ENCODE measurements at regions not wholly inside any gene's neighbourhood (a gene's known extent, or its start where the extent isn't known, plus 50 kb on each side); places are given as distances from the start of the nearest gene placed in this dataset.

DNA sequence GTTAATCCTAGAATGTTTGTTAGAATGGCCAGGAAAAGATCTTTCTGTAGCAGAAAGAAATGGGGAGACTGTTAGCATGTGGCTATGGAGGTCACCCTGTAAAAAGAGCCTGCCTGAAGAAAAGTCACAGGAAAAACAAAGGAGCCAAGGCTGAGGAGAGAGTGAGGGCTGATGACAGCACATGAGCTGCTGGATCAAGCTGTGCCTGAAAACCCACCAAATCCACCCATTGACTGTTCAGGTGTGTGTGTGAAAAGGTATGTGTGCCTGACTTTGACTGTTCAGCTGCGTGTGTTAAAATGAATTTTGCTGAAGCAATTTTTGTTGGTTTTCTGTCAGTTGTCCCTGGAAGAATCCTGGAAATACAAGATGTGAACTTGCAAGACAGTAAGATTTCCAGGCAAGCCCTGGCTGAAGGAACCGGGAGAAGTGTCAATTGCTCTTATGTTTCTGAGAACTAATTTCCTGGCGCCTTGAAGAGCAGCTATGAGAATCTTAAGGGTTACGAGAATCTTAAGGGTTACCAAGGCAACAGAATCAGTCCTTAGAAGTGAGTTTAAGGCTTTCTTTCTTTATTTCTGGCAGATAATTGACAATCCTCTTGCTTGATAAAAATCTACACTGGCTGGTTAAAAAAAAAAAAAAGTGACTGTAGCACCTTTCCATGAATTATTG is 73.0 kb upstream of the LGALSL start:
- POLR2A ChIA-PET, result no interaction called here
- no peak for ATAC-seq (ENCODE audit: low read depth)
- Mint-ChIP-seq H3K9me3 (ENCODE audit: insufficient read depth) (no peaks in the 10 kb centered on the region), H3K27me3 (peaks cover 10% of the 10 kb centered on the region), H3K4me3 (no peak overlapping the region), H3K4me1 (no peaks in the 10 kb centered on the region), H3K27ac (no peak overlapping the region)
- Histone ChIP-seq H3K4me3 (ENCODE audit: control extremely low read depth in 1 of 5, extremely low read depth in 1 of 5, insufficient read depth in 1 of 5, low read depth in 2 of 5, low read length in 4 of 5) (no peak overlapping the region), H3K27ac (ENCODE audit: low read length in 2 of 2) (no peak overlapping the region), H3K4me2 (replicated peaks; ENCODE audit: low read depth, low read length, poor library complexity, severe bottlenecking) (no peak overlapping the region), H3K9me3 (ENCODE audit: control extremely low read depth in 1 of 3, control insufficient read depth in 2 of 3, insufficient read depth in 1 of 3, low read length in 2 of 3) (peaks cover 0 to 4% (median 0%) of the 10 kb centered on the region in 3 donors), H3K79me2 (ENCODE audit: control insufficient read depth, insufficient read depth, low read length) (no peaks in the 10 kb centered on the region), H3K27me3 (replicated peaks in 1 of 4; ENCODE audit: control extremely low read depth in 1 of 4, control insufficient read depth in 3 of 4, insufficient read depth in 4 of 4, low read length in 3 of 4) (no peaks in the 10 kb centered on the region), H2AFZ (ENCODE audit: insufficient read depth, low read depth, low read length, poor library complexity, severe bottlenecking) (no peak overlapping the region), H3K4me1 (ENCODE audit: control insufficient read depth in 2 of 2, insufficient read depth in 2 of 2, low read length in 2 of 2) (no peaks in the 10 kb centered on the region), H3K9ac (ENCODE audit: low read length) (no peak overlapping the region), H3K36me3 (replicated peaks in 1 of 2; ENCODE audit: control extremely low read depth in 1 of 2, control insufficient read depth in 1 of 2, extremely low read depth in 1 of 2, insufficient read depth in 2 of 2, low read length in 1 of 2) (no peaks in the 10 kb centered on the region), H4K20me1 (ENCODE audit: control insufficient read depth, insufficient read depth, low read length, poor library complexity, severe bottlenecking) (no peaks in the 10 kb centered on the region)
- TF ChIP-seq CTCF (IDR thresholded peaks at IDR 0.05), result no peak
- TF ChIP-seq EZH2 (IDR thresholded peaks at IDR 0.05; ENCODE audit: borderline replicate concordance, insufficient read depth, low read depth, low read length, poor library complexity, severe bottlenecking), result no peak
- 83% methylated on average over 4 of the region's 4 CpGs for WGBS (ENCODE audit: insufficient coverage)
- CTCF ChIA-PET, result interaction anchor here (1.2 kb wide), 1 partner anchor 107 kb away, joined by 3 read pairs; no protein-coding TSS in a partner anchor
- intact Hi-C loops (cut with micrococcal nuclease), result no loop called here
- DNase-seq, result no peak

GRCh38 chr2:64383016-64383591 is 70.9 kb upstream of the LGALSL start:
- H3K4me1 Mint-ChIP-seq, result no peaks in the 10 kb centered on the region
- Histone ChIP-seq H3K4me2 (replicated peaks; ENCODE audit: low read depth, low read length, poor library complexity, severe bottlenecking) (no peak overlapping the region), H3K9me3 (ENCODE audit: control extremely low read depth in 1 of 3, control insufficient read depth in 2 of 3, insufficient read depth in 1 of 3, low read length in 2 of 3) (peaks cover 0 to 3% (median 0%) of the 10 kb centered on the region in 3 donors), H4K20me1 (ENCODE audit: control insufficient read depth, insufficient read depth, low read length, poor library complexity, severe bottlenecking) (no peaks in the 10 kb centered on the region), H3K27ac (ENCODE audit: low read length in 2 of 2) (no peak overlapping the region), H3K4me3 (ENCODE audit: control extremely low read depth in 1 of 5, extremely low read depth in 1 of 5, insufficient read depth in 1 of 5, low read depth in 2 of 5, low read length in 4 of 5) (no peak overlapping the region), H3K36me3 (replicated peaks in 1 of 2; ENCODE audit: control extremely low read depth in 1 of 2, control insufficient read depth in 1 of 2, extremely low read depth in 1 of 2, insufficient read depth in 2 of 2, low read length in 1 of 2) (no peaks in the 10 kb centered on the region), H3K4me1 (ENCODE audit: control insufficient read depth in 2 of 2, insufficient read depth in 2 of 2, low read length in 2 of 2) (no peaks in the 10 kb centered on the region), H2AFZ (ENCODE audit: insufficient read depth, low read depth, low read length, poor library complexity, severe bottlenecking) (no peak overlapping the region), H3K27me3 (replicated peaks in 1 of 4; ENCODE audit: control extremely low read depth in 1 of 4, control insufficient read depth in 3 of 4, insufficient read depth in 4 of 4, low read length in 3 of 4) (no peaks in the 10 kb centered on the region), H3K79me2 (ENCODE audit: control insufficient read depth, insufficient read depth, low read length) (no peaks in the 10 kb centered on the region), H3K9ac (ENCODE audit: low read length) (no peak overlapping the region)
- no peak for TF ChIP-seq CTCF (IDR thresholded peaks at IDR 0.05)
- no peak for TF ChIP-seq EZH2 (IDR thresholded peaks at IDR 0.05; ENCODE audit: borderline replicate concordance, insufficient read depth, low read depth, low read length, poor library complexity, severe bottlenecking)
- ChIA-PET POLR2A (no interaction called here), CTCF (no interaction called here)
- DNase-seq (no peak), ATAC-seq (ENCODE audit: low read depth) (no peak)
- H3K9me3 Mint-ChIP-seq (ENCODE audit: insufficient read depth), result no peaks in the 10 kb centered on the region
- no peak overlapping the region for H3K27ac Mint-ChIP-seq
- 88% methylated on average over 5 of the region's 5 CpGs for WGBS (ENCODE audit: insufficient coverage)
- H3K4me3 Mint-ChIP-seq, result no peak overlapping the region
- intact Hi-C loops (cut with micrococcal nuclease), result no loop called here
- peaks cover 10% of the 10 kb centered on the region for H3K27me3 Mint-ChIP-seq

All from B cell (primary cell).